Upper lobe of right lung (tissue), 1 donor: ENCODE measurements at regions not wholly inside any gene's neighbourhood (a gene's known extent, or its start where the extent isn't known, plus 50 kb on each side); places are given as distances from the start of the nearest gene placed in this dataset.

Experiments
- ATAC-seq: fragments of 200-7000 bp; cut with Tn5 transposase; one replicate; pipeline ENCODE4 v1.9.1; 2020; ENCODE audit warnings: mild to moderate bottlenecking, moderate library complexity
- DNase-seq: peaks from one replicate; pipeline ENCODE4 v3.0.0-alpha.2; 2020
- H3K27ac ChIP-seq: fragments of 200-600 bp; one replicate; pipeline ENCODE4 v1.8.0; 2022
- H3K27me3 ChIP-seq: fragments of 200-600 bp; one replicate; pipeline ENCODE4 v1.8.0; 2022; ENCODE audit warnings: mild to moderate bottlenecking
- H3K36me3 ChIP-seq: fragments of 200-600 bp; one replicate; pipeline ENCODE4 v1.8.0; 2022
- H3K4me1 ChIP-seq: fragments of 200-600 bp; one replicate; pipeline ENCODE4 v1.8.0; 2022
- H3K4me3 ChIP-seq: fragments of 200-600 bp; one replicate; pipeline ENCODE4 v1.8.0; 2022; ENCODE audit warnings: mild to moderate bottlenecking
- H3K9me3 ChIP-seq: fragments of 200-600 bp; one replicate; pipeline ENCODE4 v1.8.0; 2022
- intact Hi-C: fragments of 100-400 bp; cut with DNase I; formaldehyde crosslinking; loops from one replicate; pipeline ENCODE4 v1.11.0; 2022
- TF ChIP-seq, protein P1 (sequence below): fragments of 200-600 bp; IDR thresholded peaks from one replicate; pipeline ENCODE4 v1.8.0; 2022; ENCODE audit warnings: antibody characterized with exemption
- donor health status: DM: no; HTN: yes; CAD: no; lungs with severe emphysema.

DNA sequence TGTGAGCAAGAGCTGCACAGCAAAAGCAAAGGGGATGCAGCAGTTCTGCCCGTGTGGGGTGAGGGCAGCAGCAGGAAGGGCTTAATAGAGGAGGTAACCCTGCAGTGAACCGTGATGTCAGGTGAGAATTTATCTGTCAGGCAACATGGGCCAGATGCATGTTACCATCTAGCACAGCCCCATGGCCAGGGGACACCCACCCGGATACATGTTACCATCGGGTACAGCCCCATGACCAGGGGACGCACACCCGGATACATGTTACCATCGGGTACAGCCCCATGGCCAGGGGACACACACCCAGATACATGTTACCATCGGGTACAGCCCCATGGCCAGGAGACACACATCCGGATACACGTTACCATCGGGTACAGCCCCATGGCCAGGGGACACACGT lies 99.4 kb downstream of the RBFOX3 start:
- ATAC-seq (no peak), DNase-seq (no peak)
- TF ChIP-seq, protein P1, sequence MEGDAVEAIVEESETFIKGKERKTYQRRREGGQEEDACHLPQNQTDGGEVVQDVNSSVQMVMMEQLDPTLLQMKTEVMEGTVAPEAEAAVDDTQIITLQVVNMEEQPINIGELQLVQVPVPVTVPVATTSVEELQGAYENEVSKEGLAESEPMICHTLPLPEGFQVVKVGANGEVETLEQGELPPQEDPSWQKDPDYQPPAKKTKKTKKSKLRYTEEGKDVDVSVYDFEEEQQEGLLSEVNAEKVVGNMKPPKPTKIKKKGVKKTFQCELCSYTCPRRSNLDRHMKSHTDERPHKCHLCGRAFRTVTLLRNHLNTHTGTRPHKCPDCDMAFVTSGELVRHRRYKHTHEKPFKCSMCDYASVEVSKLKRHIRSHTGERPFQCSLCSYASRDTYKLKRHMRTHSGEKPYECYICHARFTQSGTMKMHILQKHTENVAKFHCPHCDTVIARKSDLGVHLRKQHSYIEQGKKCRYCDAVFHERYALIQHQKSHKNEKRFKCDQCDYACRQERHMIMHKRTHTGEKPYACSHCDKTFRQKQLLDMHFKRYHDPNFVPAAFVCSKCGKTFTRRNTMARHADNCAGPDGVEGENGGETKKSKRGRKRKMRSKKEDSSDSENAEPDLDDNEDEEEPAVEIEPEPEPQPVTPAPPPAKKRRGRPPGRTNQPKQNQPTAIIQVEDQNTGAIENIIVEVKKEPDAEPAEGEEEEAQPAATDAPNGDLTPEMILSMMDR: no peak
- Histone ChIP-seq H3K36me3 (no peaks in the 10 kb centered on the region), H3K27me3 (no peaks in the 10 kb centered on the region), H3K9me3 (no peaks in the 10 kb centered on the region), H3K4me3 (no peak overlapping the region), H3K27ac (no peak overlapping the region), H3K4me1 (no peaks in the 10 kb centered on the region)
- intact Hi-C loops: no loop called here

DNA sequence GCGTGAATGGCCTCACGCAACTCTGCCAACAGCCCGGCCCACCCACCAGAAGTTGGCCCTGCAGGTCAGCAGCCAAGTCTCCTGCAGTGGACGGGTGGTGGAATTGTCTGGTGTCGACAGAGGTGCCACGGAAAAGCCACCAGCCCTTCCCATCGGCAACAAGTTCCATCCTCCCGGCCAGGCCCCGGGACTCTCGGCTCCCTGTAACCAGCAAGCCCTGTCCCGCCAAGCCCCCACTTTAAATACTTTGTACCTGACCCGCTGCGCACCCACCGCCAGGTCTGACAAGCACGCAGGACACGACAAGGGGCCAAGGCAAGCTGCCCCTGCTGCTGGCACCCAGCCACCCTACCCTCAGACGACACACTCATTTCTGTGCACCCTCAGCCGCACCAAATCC lies 100.8 kb downstream of the RBFOX3 start:
- H3K9me3 ChIP-seq: no peaks in the 10 kb centered on the region
- no peaks in the 10 kb centered on the region for H3K36me3 ChIP-seq
- H3K4me3 ChIP-seq: no peak overlapping the region
- intact Hi-C loops: no loop called here
- H3K27ac ChIP-seq: no peak overlapping the region
- H3K27me3 ChIP-seq: no peaks in the 10 kb centered on the region
- TF ChIP-seq, protein P1: no peak
- ATAC-seq (no peak), DNase-seq (no peak)
- no peaks in the 10 kb centered on the region for H3K4me1 ChIP-seq

DNA sequence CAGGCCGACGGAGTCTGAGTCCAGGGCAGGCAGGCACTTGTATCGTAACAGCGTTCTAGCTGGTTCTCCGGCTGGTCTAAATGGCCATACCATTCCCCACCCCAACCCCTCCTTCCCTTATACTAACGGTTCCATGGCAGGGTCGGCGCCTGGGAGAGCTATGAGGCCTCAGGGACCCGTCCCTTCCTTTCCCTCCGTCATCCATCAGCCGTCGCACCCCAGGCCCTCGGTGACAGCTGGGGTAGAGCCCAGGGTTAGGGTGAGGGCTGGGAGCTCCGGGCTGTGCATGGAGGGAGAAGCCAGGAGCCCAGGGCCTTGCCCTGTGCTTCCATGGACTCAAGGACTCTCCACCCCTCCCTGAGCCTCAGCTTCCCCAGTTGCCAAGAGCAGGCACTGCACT lies 101.4 kb downstream of the RBFOX3 start:
- no peak for ATAC-seq
- Histone ChIP-seq H3K36me3 (no peaks in the 10 kb centered on the region), H3K27me3 (no peaks in the 10 kb centered on the region), H3K4me1 (no peaks in the 10 kb centered on the region), H3K27ac (no peak overlapping the region), H3K9me3 (no peaks in the 10 kb centered on the region), H3K4me3 (no peak overlapping the region)
- no peak for DNase-seq
- intact Hi-C loops: no loop called here
- TF ChIP-seq, protein P1: no peak

DNA sequence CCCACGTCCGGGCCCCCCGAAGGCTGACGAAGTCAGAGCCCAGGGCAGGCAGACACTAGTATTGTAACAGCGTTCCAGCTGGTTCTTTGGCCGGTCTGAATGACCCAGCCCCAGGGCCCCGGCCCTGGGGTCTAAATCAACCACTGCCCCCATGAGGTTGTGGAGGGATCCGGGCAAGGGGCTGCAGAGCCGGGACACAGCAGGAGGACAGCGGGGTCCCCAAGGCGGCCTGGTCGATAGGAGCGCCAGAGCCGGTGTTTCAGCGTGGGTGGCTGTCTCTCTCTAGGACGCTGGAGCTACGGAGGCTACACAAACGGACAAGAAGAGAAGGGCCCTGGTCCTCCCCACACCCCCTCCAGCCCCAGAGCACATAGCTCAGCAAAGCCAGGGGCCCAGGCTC lies 101.8 kb downstream of the RBFOX3 start:
- no peak overlapping the region for H3K4me3 ChIP-seq
- no peaks in the 10 kb centered on the region for H3K27me3 ChIP-seq
- H3K36me3 ChIP-seq: no peaks in the 10 kb centered on the region
- TF ChIP-seq, protein P1: no peak
- no peaks in the 10 kb centered on the region for H3K9me3 ChIP-seq
- DNase-seq (no peak), ATAC-seq (no peak)
- H3K27ac ChIP-seq: no peak overlapping the region
- H3K4me1 ChIP-seq: no peaks in the 10 kb centered on the region
- intact Hi-C loops: no loop called here

DNA sequence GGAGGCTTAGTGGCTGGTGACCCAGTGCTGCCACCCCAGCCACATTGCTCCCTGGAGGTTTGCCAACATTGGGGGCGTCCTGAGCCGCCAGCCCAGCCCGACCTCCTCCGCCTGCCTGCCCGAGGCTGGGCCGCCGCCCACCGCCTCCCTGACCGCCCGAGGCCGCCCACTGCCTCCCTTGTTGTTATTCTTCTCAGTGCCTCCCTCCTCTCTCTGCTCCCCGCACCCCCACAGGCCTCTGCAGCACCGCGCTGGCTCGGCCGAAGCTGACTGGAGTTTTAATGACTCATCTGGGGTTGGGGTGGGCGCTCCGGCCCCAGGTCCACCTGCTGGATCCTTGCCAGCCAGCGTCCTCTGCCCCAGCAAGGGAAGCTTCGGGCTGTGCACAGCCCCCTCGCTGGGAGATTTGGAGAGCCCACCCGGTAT lies 102.5 kb downstream of the RBFOX3 start:
- ATAC-seq (no peak), DNase-seq (no peak)
- Histone ChIP-seq H3K9me3 (no peaks in the 10 kb centered on the region), H3K27me3 (no peaks in the 10 kb centered on the region), H3K4me1 (no peaks in the 10 kb centered on the region), H3K4me3 (no peak overlapping the region), H3K36me3 (no peaks in the 10 kb centered on the region), H3K27ac (no peak overlapping the region)
- TF ChIP-seq, protein P1: no peak
- intact Hi-C loops: no loop called here

DNA sequence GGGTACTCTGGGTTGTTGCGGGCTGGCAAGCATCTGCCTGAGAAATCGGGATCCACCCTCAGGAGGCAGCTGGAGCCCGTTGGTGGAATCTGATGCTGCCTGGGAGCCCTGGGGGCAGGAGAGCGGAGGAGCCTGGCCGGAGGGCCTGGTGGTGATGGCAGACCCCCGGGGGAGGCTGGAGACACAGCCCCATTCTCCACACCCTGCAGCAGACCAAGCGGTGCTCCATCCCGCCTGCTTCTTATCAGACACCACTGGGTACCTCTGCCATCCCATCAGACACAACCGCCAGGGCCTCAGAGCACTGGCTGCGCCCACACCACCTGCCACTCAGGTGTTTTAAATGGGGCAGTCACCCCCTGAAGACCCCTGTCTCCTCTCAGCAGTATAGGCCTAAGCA lies 103.9 kb downstream of the RBFOX3 start:
- H3K4me3 ChIP-seq: no peak overlapping the region
- no peaks in the 10 kb centered on the region for H3K27me3 ChIP-seq
- no peaks in the 10 kb centered on the region for H3K36me3 ChIP-seq
- TF ChIP-seq, protein P1: no peak
- H3K27ac ChIP-seq: no peak overlapping the region
- intact Hi-C loops: no loop called here
- DNase-seq (no peak), ATAC-seq (no peak)
- no peaks in the 10 kb centered on the region for H3K9me3 ChIP-seq
- H3K4me1 ChIP-seq: no peaks in the 10 kb centered on the region
